Stromal cell of bone marrow (primary cell): ENCODE measurements at regions not wholly inside any gene's neighbourhood (a gene's known extent, or its start where the extent isn't known, plus 50 kb on each side); places are given as distances from the start of the nearest gene placed in this dataset.

Experiments
- DNase-seq: peaks from one replicate; pipeline ENCODE4 v3.0.0-alpha.2; 2012; ENCODE audit warnings: low read depth

DNA sequence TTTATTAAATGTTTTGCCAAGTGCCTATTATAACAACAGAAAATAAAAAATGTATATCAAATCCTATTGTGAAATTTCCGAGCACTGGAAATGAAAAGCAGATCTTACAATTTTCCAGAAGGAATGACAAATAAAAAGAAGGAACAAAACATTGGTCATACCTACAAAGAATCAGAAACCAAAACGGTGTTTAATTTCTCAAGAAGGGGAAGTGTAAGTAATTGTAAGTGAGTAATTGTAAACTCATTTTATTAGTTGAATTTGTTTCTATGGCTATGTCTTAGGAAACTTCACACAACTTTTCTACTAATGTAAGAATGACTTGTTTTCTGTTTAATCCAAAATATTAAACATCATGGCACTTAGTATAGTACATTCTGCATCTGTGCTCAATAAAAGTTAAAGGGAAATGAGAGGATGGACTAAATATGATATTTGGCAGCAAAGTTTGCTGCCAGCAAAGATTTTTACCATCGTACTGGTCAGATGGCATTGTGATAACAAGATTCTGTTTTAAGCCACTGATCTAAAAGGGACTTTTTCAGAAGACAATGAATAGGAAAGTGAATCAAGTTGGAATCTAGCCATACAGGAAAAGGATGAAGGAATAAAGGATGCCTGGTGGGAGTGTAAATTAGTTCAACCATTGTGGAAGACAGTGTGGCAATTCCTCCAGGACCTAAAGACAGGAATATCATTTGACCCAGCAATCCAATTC lies 232.4 kb downstream of the NFKBIZ start:
- DNase-seq, result no peak

DNA sequence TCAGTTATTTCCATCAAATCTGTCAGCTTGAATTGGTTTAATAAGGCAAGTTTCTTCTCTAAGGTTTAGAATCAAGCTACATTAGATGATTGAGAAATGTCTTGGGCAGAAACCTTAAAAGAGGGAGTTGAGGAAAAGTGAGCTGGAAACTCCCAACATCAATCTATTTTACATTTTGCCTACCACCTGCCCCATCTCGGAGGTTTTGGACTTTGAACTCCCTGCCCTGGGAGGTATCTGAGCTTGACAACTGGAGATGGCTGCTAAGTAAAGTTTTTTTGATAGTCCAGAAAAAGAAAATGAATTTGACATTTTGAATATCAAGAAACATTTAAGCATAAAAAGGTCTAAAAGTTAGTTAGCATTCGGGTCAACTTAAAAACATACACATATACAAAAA lies 234.2 kb downstream of the NFKBIZ start:
- no peak for DNase-seq

DNA sequence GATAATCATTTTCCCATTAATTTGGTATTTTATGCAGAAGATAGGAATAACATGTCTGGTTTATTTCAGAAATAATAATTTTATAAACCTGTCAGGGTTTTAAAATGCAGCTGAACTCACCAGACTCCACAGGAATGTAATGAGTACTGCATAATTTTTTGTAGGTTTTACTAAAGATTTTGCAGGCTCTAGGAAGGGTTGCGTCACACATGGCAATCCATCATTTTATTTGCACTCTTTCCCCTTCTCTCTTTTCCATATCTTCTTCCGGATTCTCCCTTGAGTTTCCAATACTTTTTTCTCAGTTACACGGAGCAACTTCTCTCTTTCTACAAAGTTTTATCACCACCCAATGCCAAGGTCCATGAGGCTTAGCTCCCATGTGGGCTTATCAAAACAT lies 234.7 kb downstream of the NFKBIZ start:
- DNase-seq, result peak; percentile 65

DNA sequence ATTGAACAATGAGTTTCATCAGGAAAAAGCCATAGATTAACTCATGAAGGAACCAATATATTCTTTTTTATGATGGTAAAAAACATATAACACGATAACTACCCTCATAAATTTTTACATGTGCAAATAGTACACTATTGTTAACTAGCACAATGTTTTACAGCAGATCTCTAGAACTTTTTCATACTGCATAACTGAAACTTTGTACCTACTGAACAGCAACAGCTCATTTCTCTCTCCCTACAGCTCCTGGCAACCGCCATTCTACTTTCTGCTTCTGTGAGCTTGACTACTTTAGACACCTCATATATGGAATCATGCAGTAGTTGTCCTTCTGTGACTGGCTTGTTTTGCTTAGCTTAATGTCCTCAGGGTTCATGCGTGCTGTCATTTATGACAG lies 235.4 kb downstream of the NFKBIZ start:
- no peak for DNase-seq

DNA sequence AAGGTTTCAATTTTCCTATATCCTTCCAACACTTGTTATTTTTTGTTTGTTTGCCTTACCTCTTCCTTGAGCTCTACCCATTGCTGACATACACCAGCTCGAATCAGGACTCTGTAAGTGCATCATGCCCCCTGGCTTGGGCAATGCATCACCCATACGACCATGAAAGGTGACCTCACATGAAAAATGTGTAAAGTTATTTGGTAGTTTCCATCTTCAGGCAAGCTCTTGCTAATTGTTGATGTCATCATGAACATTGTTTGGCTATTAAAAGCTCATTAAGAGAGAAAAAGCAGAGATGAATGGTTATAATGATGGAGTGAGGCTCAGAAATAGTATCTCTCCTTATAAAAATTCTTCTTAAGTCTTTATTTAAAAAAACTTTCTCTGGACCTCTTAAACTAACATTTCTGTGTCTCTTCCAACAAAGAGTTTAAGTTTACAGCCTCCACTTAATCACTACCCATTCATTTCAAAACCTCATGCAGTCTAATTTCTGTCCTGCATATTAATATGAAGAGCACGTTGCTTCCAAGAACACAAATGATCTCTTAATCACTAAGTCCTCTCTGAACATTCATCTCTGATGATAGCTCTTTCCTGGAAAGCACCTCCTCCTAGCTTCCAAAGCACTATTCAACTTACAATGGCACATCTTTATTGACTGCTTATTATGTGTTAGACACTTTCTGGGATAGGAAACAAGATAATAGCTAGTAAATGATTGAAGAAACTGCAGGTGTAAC lies 236.3 kb downstream of the NFKBIZ start:
- no peak for DNase-seq

DNA sequence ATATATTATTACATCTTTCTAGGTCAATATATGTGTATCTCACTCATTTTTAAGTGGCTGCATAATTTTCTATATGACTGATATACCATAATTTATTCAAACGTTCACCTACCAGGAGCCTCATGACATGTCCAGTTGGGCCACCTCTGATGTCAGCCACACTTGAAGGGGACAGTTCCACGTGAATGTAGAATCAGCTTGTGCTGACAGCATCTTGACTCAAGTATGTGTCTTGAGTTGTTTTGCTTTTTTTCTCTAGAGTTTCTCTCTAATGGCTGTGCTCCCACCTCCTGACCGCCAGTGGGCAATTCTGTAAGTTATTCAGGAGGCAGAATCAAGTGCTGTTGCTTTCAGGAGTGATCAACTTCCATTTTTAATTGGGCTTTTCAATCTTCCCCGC lies 237.9 kb downstream of the NFKBIZ start:
- DNase-seq, result no peak

GRCh38 chr3:102089239-102089638 lies 239.9 kb downstream of the NFKBIZ start:
- DNase-seq, result no peak

- peak; percentile 61 for DNase-seq
These were observed 240.8 kb downstream of the NFKBIZ start for GRCh38 chr3:102089904-102090720.

DNA sequence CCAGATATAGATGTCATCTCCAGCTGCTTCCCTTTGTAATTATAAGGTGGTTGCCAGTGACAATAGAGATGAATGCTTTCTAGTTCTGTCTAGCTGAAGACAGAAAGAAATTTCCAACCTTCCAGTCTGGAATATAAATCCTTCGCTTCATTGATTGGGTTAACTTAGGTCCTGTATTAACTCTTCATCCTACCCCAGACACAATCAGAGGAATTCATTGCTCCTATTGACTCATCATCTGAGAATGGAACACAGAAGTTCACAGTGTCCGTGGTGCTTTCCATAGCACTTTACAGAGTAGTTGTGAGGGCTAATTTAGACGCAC lies 241.4 kb downstream of the NFKBIZ start:
- no peak for DNase-seq

DNA sequence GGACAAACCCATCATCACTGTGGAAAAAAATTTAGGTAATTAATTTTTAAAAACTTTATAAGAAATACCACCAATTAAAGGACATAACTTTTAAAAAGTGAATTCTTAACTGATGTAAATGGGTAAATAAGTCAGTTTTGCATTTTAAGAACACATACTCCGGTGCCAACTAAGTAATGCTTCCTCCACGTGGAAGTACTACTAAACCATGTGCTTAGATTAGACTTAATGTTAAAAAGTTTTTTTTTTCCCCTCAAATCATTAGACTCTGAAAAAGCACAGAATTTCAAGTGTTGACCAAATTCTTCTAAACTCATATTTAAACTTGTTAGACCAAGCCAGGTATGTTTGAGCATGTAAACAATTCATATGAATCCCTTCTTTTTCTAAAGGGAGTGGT lies 242.0 kb downstream of the NFKBIZ start:
- no peak for DNase-seq

- no peak for DNase-seq
These were observed 243.5 kb downstream of the NFKBIZ start for GRCh38 chr3:102092617-102093466.

DNA sequence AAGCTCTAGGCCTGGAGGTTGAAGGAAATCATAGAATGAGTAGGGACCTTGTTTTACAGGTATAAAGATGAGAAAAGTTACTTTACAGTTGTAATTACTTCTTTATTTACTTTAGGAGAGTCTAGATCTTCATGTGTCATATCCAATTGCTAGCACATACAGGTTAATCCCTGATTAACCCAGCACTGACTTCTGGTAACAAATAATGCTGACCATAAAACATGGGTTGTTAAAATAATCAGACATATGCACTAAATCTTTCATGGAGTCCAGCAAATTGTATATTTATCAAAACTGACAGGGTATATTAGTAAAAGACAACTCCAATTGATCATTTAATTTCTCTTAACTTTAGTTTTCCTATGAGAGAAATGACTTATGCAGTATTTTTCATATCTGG lies 245.2 kb downstream of the NFKBIZ start:
- no peak for DNase-seq

GRCh38 chr3:102095383-102095782 lies 246.1 kb downstream of the NFKBIZ start:
- no peak for DNase-seq

DNA sequence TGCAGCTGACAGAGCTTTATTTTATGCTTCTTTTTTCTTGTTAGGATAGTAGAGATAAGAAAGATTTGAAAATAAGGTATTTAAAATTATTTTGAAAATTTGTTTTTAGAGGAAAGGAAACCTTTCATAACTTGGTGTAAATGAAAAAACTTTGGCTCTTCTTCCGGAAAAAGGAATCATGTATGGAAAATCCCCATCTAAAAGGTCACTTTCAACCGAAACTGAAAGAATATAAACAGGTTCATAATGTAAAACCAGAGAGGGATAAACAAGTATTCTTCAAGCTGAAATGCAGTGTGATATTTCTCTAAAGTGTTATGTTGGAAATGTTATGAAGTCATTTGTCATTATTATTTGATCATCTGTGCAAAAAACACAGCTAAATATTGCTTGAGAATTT lies 246.8 kb downstream of the NFKBIZ start:
- DNase-seq, result no peak

- no peak for DNase-seq
These were observed 249.0 kb downstream of the NFKBIZ start for GRCh38 chr3:102098130-102098885.

- DNase-seq, result no peak
These were observed 250.6 kb downstream of the NFKBIZ start for GRCh38 chr3:102099913-102100312.

- DNase-seq, result no peak
These were observed 253.1 kb downstream of the NFKBIZ start for GRCh38 chr3:102102394-102102793.

- DNase-seq, result no peak
These were observed 254.7 kb downstream of the NFKBIZ start for GRCh38 chr3:102104033-102104432.

DNA sequence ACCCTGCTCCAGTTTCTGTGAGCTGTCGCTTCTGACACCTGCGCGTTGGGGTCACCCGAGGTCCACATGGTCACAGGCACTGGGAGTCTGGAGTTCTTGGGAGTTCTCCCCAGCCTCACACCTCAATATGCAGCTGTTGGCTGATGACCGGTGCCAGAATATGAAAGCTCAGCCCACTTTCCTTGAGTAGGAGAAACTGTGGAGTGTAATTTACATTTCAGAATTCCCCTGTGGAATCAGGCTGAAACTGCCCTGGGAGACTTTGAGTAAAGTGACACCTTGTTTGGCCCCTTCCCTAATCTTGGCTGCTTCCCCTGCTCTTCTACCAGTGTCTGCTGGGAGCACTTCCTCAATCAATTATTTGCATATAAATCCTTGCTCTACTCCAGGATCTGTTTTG lies 255.9 kb downstream of the NFKBIZ start:
- no peak for DNase-seq

DNA sequence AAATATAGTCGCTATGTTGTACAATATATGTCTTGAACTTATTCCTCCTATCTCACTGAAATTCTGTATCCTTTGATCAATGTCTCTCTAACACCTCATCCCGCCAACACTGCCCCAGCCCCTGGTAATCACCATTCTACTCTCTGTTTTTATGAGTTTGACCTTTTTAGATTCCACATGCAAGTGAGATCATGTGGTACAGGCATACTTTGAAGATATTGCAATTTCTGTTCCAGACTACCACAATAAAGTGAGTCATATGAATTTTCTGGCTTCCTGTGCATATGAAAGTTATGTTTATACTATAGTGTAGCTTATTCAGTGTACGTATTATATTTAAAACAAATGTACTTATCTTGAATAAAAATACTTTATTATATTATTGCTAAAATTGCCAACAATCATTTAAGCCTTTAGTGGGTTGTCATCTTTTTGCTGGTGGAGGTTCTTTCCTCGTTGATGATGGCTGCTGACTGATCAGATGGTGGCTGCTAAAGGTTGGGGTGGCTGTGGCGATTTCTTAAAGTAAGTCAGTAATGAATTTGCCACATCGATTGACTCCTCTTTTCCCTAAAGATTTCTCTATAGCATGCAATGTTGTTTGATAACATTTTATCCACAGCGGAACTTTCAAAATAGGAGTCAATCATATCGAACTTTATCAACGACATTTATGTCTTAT lies 257.2 kb downstream of the NFKBIZ start:
- no peak for DNase-seq

DNA sequence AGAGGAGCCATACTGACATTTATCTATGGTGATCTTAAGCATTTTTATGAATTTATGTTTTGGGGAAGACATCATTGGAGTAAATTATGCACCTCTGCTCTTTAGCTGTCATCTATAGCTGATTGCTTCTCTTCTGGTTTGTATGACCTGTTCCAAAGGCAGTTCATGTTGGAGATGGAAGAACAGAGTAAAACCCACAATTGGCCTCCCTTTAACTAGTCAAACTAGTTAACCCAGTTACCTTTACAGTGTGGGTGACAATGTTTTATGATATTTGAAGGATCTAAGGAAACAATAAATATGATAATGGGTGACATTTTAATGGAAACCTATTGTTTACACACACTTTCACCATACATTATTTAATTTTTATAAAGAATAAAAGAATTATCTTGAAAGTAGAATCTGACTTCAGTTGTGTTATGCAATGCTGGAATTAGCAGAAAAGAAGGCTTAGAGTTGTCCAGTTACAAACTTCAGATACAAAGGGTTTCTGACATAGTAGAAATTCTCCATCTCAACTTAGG lies 263.5 kb downstream of the NFKBIZ start:
- no peak for DNase-seq
